ENCODE measurements at regions not wholly inside any gene's neighbourhood (a gene's known extent, or its start where the extent isn't known, plus 50 kb on each side); places are given as distances from the start of the nearest gene placed in this dataset.

DNA sequence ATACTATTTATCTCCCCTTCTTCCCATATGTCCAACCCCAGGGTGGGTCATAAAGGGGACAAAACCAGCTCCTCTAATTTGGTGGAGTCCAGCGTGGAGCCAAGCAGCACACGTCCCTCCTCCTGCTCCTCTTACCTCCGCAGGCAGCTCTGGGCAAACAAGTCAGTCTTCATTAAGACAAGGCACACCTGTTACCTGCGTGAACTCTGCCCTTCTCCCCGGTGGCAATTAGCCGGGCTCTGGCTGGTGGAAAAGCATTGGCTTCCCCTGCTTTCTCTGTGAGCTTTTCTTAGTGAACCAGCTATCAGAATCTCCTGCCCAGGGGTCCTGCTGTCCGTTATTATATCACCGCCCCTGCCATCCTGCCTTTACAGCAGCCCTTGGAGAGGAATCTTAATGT lies 418.7 kb upstream of the CADM1 start:
- no peak for TF ChIP-seq ZNF70 (CRISPR knock-in tag; IDR thresholded peaks at IDR 0.05)
- TF ChIP-seq TCF4 (CRISPR knock-in tag; IDR thresholded peaks at IDR 0.05; ENCODE audit: borderline replicate concordance), result no peak
- TF ChIP-seq, protein P1, sequence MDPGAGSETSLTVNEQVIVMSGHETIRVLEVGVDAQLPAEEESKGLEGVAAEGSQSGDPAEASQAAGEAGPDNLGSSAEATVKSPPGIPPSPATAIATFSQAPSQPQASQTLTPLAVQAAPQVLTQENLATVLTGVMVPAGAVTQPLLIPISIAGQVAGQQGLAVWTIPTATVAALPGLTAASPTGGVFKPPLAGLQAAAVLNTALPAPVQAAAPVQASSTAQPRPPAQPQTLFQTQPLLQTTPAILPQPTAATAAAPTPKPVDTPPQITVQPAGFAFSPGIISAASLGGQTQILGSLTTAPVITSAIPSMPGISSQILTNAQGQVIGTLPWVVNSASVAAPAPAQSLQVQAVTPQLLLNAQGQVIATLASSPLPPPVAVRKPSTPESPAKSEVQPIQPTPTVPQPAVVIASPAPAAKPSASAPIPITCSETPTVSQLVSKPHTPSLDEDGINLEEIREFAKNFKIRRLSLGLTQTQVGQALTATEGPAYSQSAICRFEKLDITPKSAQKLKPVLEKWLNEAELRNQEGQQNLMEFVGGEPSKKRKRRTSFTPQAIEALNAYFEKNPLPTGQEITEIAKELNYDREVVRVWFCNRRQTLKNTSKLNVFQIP (CRISPR knock-in tag; IDR thresholded peaks at IDR 0.05; ENCODE audit: borderline replicate concordance, low read depth), result no peak
- TF ChIP-seq, protein P2, sequence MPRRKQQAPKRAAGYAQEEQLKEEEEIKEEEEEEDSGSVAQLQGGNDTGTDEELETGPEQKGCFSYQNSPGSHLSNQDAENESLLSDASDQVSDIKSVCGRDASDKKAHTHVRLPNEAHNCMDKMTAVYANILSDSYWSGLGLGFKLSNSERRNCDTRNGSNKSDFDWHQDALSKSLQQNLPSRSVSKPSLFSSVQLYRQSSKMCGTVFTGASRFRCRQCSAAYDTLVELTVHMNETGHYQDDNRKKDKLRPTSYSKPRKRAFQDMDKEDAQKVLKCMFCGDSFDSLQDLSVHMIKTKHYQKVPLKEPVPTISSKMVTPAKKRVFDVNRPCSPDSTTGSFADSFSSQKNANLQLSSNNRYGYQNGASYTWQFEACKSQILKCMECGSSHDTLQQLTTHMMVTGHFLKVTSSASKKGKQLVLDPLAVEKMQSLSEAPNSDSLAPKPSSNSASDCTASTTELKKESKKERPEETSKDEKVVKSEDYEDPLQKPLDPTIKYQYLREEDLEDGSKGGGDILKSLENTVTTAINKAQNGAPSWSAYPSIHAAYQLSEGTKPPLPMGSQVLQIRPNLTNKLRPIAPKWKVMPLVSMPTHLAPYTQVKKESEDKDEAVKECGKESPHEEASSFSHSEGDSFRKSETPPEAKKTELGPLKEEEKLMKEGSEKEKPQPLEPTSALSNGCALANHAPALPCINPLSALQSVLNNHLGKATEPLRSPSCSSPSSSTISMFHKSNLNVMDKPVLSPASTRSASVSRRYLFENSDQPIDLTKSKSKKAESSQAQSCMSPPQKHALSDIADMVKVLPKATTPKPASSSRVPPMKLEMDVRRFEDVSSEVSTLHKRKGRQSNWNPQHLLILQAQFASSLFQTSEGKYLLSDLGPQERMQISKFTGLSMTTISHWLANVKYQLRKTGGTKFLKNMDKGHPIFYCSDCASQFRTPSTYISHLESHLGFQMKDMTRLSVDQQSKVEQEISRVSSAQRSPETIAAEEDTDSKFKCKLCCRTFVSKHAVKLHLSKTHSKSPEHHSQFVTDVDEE (CRISPR knock-in tag; IDR thresholded peaks at IDR 0.05), result no peak
- no peak for TF ChIP-seq OSR1 (CRISPR knock-in tag; IDR thresholded peaks at IDR 0.05)
- no peak for ATAC-seq

DNA sequence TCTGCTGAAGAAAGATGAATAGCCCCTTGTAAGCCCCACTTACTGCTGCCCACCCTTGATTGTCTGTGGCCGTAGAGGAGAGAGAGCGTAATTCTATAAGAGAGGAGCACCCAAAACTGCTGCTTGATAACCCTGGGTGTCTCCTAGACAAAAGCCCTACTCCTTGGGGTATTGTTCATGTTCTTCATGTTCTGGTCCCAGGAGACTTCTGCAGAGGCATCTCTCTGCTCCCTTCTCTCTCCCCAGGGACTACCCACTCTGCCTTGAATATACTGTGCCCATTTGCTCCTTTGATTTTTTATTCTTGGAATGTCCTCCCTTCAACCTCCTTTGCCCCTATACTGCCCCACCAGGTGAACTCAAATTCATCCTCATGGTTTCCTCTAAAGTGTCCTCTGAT lies 417.8 kb upstream of the CADM1 start:
- ATAC-seq, result no peak
- TF ChIP-seq GLIS3 (CRISPR knock-in tag; IDR thresholded peaks at IDR 0.05) (no peak), ZNF70 (CRISPR knock-in tag; IDR thresholded peaks at IDR 0.05) (no peak), RARB (CRISPR knock-in tag; IDR thresholded peaks at IDR 0.05) (no peak), ZFP30 (CRISPR knock-in tag; IDR thresholded peaks at IDR 0.05) (no peak), ZFP3 (CRISPR knock-in tag; IDR thresholded peaks at IDR 0.05) (no peak), TCF4 (CRISPR knock-in tag; IDR thresholded peaks at IDR 0.05; ENCODE audit: borderline replicate concordance) (no peak), ARNTL (CRISPR knock-in tag; IDR thresholded peaks at IDR 0.05; ENCODE audit: borderline replicate concordance, low read depth) (no peak)
- TF ChIP-seq, protein P3, sequence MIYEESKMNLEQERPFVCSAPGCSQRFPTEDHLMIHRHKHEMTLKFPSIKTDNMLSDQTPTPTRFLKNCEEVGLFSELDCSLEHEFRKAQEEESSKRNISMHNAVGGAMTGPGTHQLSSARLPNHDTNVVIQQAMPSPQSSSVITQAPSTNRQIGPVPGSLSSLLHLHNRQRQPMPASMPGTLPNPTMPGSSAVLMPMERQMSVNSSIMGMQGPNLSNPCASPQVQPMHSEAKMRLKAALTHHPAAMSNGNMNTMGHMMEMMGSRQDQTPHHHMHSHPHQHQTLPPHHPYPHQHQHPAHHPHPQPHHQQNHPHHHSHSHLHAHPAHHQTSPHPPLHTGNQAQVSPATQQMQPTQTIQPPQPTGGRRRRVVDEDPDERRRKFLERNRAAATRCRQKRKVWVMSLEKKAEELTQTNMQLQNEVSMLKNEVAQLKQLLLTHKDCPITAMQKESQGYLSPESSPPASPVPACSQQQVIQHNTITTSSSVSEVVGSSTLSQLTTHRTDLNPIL (CRISPR knock-in tag; IDR thresholded peaks at IDR 0.05; ENCODE audit: low read depth), result no peak
- TF ChIP-seq, protein P2 (CRISPR knock-in tag; IDR thresholded peaks at IDR 0.05), result no peak

DNA sequence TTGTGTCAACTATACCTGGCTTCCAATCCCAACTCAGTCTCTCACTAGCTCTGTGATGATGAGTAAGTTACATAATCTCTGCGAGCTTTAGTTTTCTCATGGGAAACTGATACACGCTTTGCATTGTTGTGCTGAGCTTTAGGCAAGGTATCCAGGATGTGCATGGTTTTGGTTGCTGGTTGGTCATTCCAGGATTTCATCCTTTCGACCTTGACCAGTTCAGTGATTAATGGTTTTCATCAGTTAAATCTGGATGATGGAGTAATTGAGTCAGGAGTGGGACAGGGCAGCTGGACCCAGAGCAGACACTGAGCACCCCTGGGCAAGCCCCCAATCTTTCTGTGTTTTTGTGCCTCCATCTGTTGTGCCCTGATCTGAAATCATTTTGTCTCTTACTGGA lies 417.3 kb upstream of the CADM1 start:
- ATAC-seq, result no peak
- no peak for TF ChIP-seq ESRRG (CRISPR knock-in tag; IDR thresholded peaks at IDR 0.05)
- TF ChIP-seq GLIS3 (CRISPR knock-in tag; IDR thresholded peaks at IDR 0.05), result no peak
- no peak for TF ChIP-seq BACH2 (CRISPR knock-in tag; IDR thresholded peaks at IDR 0.05; ENCODE audit: borderline replicate concordance)
- no peak for TF ChIP-seq RARB (CRISPR knock-in tag; IDR thresholded peaks at IDR 0.05)
- TF ChIP-seq ISL1 (CRISPR knock-in tag; IDR thresholded peaks at IDR 0.05), result no peak
- no peak for TF ChIP-seq CSDC2 (CRISPR knock-in tag; IDR thresholded peaks at IDR 0.05)
- TF ChIP-seq, protein P4, sequence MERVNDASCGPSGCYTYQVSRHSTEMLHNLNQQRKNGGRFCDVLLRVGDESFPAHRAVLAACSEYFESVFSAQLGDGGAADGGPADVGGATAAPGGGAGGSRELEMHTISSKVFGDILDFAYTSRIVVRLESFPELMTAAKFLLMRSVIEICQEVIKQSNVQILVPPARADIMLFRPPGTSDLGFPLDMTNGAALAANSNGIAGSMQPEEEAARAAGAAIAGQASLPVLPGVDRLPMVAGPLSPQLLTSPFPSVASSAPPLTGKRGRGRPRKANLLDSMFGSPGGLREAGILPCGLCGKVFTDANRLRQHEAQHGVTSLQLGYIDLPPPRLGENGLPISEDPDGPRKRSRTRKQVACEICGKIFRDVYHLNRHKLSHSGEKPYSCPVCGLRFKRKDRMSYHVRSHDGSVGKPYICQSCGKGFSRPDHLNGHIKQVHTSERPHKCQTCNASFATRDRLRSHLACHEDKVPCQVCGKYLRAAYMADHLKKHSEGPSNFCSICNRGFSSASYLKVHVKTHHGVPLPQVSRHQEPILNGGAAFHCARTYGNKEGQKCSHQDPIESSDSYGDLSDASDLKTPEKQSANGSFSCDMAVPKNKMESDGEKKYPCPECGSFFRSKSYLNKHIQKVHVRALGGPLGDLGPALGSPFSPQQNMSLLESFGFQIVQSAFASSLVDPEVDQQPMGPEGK (CRISPR knock-in tag; IDR thresholded peaks at IDR 0.05; ENCODE audit: borderline replicate concordance), result no peak
- no peak for TF ChIP-seq ZFP30 (CRISPR knock-in tag; IDR thresholded peaks at IDR 0.05)
- no peak for TF ChIP-seq TOX (CRISPR knock-in tag; IDR thresholded peaks at IDR 0.05; ENCODE audit: borderline replicate concordance)
- TF ChIP-seq ZNF70 (CRISPR knock-in tag; IDR thresholded peaks at IDR 0.05), result no peak
- TF ChIP-seq, protein P2 (CRISPR knock-in tag; IDR thresholded peaks at IDR 0.05), result no peak
- TF ChIP-seq, protein P1 (CRISPR knock-in tag; IDR thresholded peaks at IDR 0.05; ENCODE audit: borderline replicate concordance, low read depth), result no peak
- TF ChIP-seq ZFP3 (CRISPR knock-in tag; IDR thresholded peaks at IDR 0.05), result no peak
- TF ChIP-seq ARNTL (CRISPR knock-in tag; IDR thresholded peaks at IDR 0.05; ENCODE audit: borderline replicate concordance, low read depth), result no peak
- no peak for TF ChIP-seq SNAI2 (CRISPR knock-in tag; IDR thresholded peaks at IDR 0.05)
